ENCODE measurements at regions not wholly inside any gene's neighbourhood (a gene's known extent, or its start where the extent isn't known, plus 50 kb on each side); places are given as distances from the start of the nearest gene placed in this dataset.

- Histone ChIP-seq H3K27me3 (ENCODE audit: control insufficient read depth in 3 of 3, insufficient read depth in 3 of 3, low read length in 3 of 3) (no peaks in the 10 kb centered on the region), H3K9ac (ENCODE audit: low read depth in 1 of 3, low read length in 3 of 3) (no peak overlapping the region), H3K27ac (ENCODE audit: low read depth, low read length) (no peak overlapping the region), H3K4me3 (ENCODE audit: low read length in 3 of 3) (no peak overlapping the region), H3K4me1 (ENCODE audit: control insufficient read depth in 3 of 3, insufficient read depth in 3 of 3, low read length in 3 of 3) (no peaks in the 10 kb centered on the region), H3K36me3 (ENCODE audit: control insufficient read depth in 3 of 3, insufficient read depth in 3 of 3, low read length in 3 of 3) (no peaks in the 10 kb centered on the region), H3K9me3 (ENCODE audit: control insufficient read depth in 3 of 3, low read length in 3 of 3) (no peaks in the 10 kb centered on the region)
These were observed 596.2 kb upstream of the TMEM132C start for GRCh38 chr12:127670796-127671195.

- Histone ChIP-seq H3K9ac (ENCODE audit: low read depth in 1 of 3, low read length in 3 of 3) (no peak overlapping the region), H3K27me3 (ENCODE audit: control insufficient read depth in 3 of 3, insufficient read depth in 3 of 3, low read length in 3 of 3) (no peaks in the 10 kb centered on the region), H3K4me3 (ENCODE audit: low read length in 3 of 3) (no peak overlapping the region), H3K4me1 (ENCODE audit: control insufficient read depth in 3 of 3, insufficient read depth in 3 of 3, low read length in 3 of 3) (no peaks in the 10 kb centered on the region), H3K9me3 (ENCODE audit: control insufficient read depth in 3 of 3, low read length in 3 of 3) (no peaks in the 10 kb centered on the region), H3K36me3 (ENCODE audit: control insufficient read depth in 3 of 3, insufficient read depth in 3 of 3, low read length in 3 of 3) (no peaks in the 10 kb centered on the region), H3K27ac (ENCODE audit: low read depth, low read length) (no peak overlapping the region)
These were observed 591.0 kb upstream of the TMEM132C start for GRCh38 chr12:127675936-127676335.

- no peak overlapping the region for H3K9ac ChIP-seq (ENCODE audit: low read depth in 1 of 3, low read length in 3 of 3)
- H3K27ac ChIP-seq (ENCODE audit: low read depth, low read length) = no peak overlapping the region
- no peaks in the 10 kb centered on the region for H3K27me3 ChIP-seq (ENCODE audit: control insufficient read depth in 3 of 3, insufficient read depth in 3 of 3, low read length in 3 of 3)
- H3K36me3 ChIP-seq (ENCODE audit: control insufficient read depth in 3 of 3, insufficient read depth in 3 of 3, low read length in 3 of 3) = no peaks in the 10 kb centered on the region
- H3K4me3 ChIP-seq (ENCODE audit: low read length in 3 of 3) = no peak overlapping the region
- H3K4me1 ChIP-seq (ENCODE audit: control insufficient read depth in 3 of 3, insufficient read depth in 3 of 3, low read length in 3 of 3) = no peaks in the 10 kb centered on the region
- no peaks in the 10 kb centered on the region for H3K9me3 ChIP-seq (ENCODE audit: control insufficient read depth in 3 of 3, low read length in 3 of 3)
These were observed 589.3 kb upstream of the TMEM132C start for GRCh38 chr12:127677537-127678131.

GRCh38 chr12:127678945-127679344, 588.0 kb upstream of the TMEM132C start:
- Histone ChIP-seq H3K4me1 (ENCODE audit: control insufficient read depth in 3 of 3, insufficient read depth in 3 of 3, low read length in 3 of 3) (no peaks in the 10 kb centered on the region), H3K36me3 (ENCODE audit: control insufficient read depth in 3 of 3, insufficient read depth in 3 of 3, low read length in 3 of 3) (no peaks in the 10 kb centered on the region), H3K27me3 (ENCODE audit: control insufficient read depth in 3 of 3, insufficient read depth in 3 of 3, low read length in 3 of 3) (no peaks in the 10 kb centered on the region), H3K9ac (ENCODE audit: low read depth in 1 of 3, low read length in 3 of 3) (no peak overlapping the region), H3K9me3 (ENCODE audit: control insufficient read depth in 3 of 3, low read length in 3 of 3) (no peaks in the 10 kb centered on the region), H3K27ac (ENCODE audit: low read depth, low read length) (no peak overlapping the region), H3K4me3 (ENCODE audit: low read length in 3 of 3) (no peak overlapping the region)

GRCh38 chr12:127680516-127680915, 586.5 kb upstream of the TMEM132C start:
- Histone ChIP-seq H3K9me3 (ENCODE audit: control insufficient read depth in 3 of 3, low read length in 3 of 3) (no peaks in the 10 kb centered on the region), H3K4me1 (ENCODE audit: control insufficient read depth in 3 of 3, insufficient read depth in 3 of 3, low read length in 3 of 3) (no peaks in the 10 kb centered on the region), H3K27me3 (ENCODE audit: control insufficient read depth in 3 of 3, insufficient read depth in 3 of 3, low read length in 3 of 3) (no peaks in the 10 kb centered on the region), H3K27ac (ENCODE audit: low read depth, low read length) (no peak overlapping the region), H3K9ac (ENCODE audit: low read depth in 1 of 3, low read length in 3 of 3) (no peak overlapping the region), H3K4me3 (ENCODE audit: low read length in 3 of 3) (no peak overlapping the region), H3K36me3 (ENCODE audit: control insufficient read depth in 3 of 3, insufficient read depth in 3 of 3, low read length in 3 of 3) (no peaks in the 10 kb centered on the region)

- H3K27ac ChIP-seq (ENCODE audit: low read depth, low read length) = no peak overlapping the region
- H3K27me3 ChIP-seq (ENCODE audit: control insufficient read depth in 3 of 3, insufficient read depth in 3 of 3, low read length in 3 of 3) = no peaks in the 10 kb centered on the region
- no peaks in the 10 kb centered on the region for H3K4me1 ChIP-seq (ENCODE audit: control insufficient read depth in 3 of 3, insufficient read depth in 3 of 3, low read length in 3 of 3)
These were observed 585.7 kb upstream of the TMEM132C start for GRCh38 chr12:127681151-127681754.

GRCh38 chr12:127685491-127685890, 581.5 kb upstream of the TMEM132C start:
- no peak overlapping the region for H3K4me3 ChIP-seq (ENCODE audit: low read length in 3 of 3)
- H3K9ac ChIP-seq (ENCODE audit: low read depth in 1 of 3, low read length in 3 of 3) = no peak overlapping the region
- no peaks in the 10 kb centered on the region for H3K27me3 ChIP-seq (ENCODE audit: control insufficient read depth in 3 of 3, insufficient read depth in 3 of 3, low read length in 3 of 3)
- no peaks in the 10 kb centered on the region for H3K4me1 ChIP-seq (ENCODE audit: control insufficient read depth in 3 of 3, insufficient read depth in 3 of 3, low read length in 3 of 3)
- H3K27ac ChIP-seq (ENCODE audit: low read depth, low read length) = no peak overlapping the region
- H3K36me3 ChIP-seq (ENCODE audit: control insufficient read depth in 3 of 3, insufficient read depth in 3 of 3, low read length in 3 of 3) = no peaks in the 10 kb centered on the region
- H3K9me3 ChIP-seq (ENCODE audit: control insufficient read depth in 3 of 3, low read length in 3 of 3) = no peaks in the 10 kb centered on the region

More at GRCh38 chr12:127681151-127681754, 585.7 kb upstream of the TMEM132C start:
- H3K9ac ChIP-seq (ENCODE audit: low read depth in 1 of 3, low read length in 3 of 3) = no peak overlapping the region
- H3K4me3 ChIP-seq (ENCODE audit: low read length in 3 of 3) = no peak overlapping the region
- H3K36me3 ChIP-seq (ENCODE audit: control insufficient read depth in 3 of 3, insufficient read depth in 3 of 3, low read length in 3 of 3) = no peaks in the 10 kb centered on the region
- H3K9me3 ChIP-seq (ENCODE audit: control insufficient read depth in 3 of 3, low read length in 3 of 3) = no peaks in the 10 kb centered on the region

GRCh38 chr12:127685931-127686330, 581.0 kb upstream of the TMEM132C start:
- Histone ChIP-seq H3K9ac (ENCODE audit: low read depth in 1 of 3, low read length in 3 of 3) (no peak overlapping the region), H3K27ac (ENCODE audit: low read depth, low read length) (no peak overlapping the region), H3K4me3 (ENCODE audit: low read length in 3 of 3) (no peak overlapping the region), H3K36me3 (ENCODE audit: control insufficient read depth in 3 of 3, insufficient read depth in 3 of 3, low read length in 3 of 3) (no peaks in the 10 kb centered on the region), H3K4me1 (ENCODE audit: control insufficient read depth in 3 of 3, insufficient read depth in 3 of 3, low read length in 3 of 3) (no peaks in the 10 kb centered on the region), H3K9me3 (ENCODE audit: control insufficient read depth in 3 of 3, low read length in 3 of 3) (no peaks in the 10 kb centered on the region), H3K27me3 (ENCODE audit: control insufficient read depth in 3 of 3, insufficient read depth in 3 of 3, low read length in 3 of 3) (no peaks in the 10 kb centered on the region)

- Histone ChIP-seq H3K4me3 (ENCODE audit: low read length in 3 of 3) (no peak overlapping the region), H3K36me3 (ENCODE audit: control insufficient read depth in 3 of 3, insufficient read depth in 3 of 3, low read length in 3 of 3) (no peaks in the 10 kb centered on the region), H3K9me3 (ENCODE audit: control insufficient read depth in 3 of 3, low read length in 3 of 3) (no peaks in the 10 kb centered on the region), H3K4me1 (ENCODE audit: control insufficient read depth in 3 of 3, insufficient read depth in 3 of 3, low read length in 3 of 3) (no peaks in the 10 kb centered on the region), H3K27ac (ENCODE audit: low read depth, low read length) (no peak overlapping the region), H3K27me3 (ENCODE audit: control insufficient read depth in 3 of 3, insufficient read depth in 3 of 3, low read length in 3 of 3) (no peaks in the 10 kb centered on the region), H3K9ac (ENCODE audit: low read depth in 1 of 3, low read length in 3 of 3) (no peak overlapping the region)
These were observed 579.8 kb upstream of the TMEM132C start for GRCh38 chr12:127687181-127687580.

- Histone ChIP-seq H3K36me3 (ENCODE audit: control insufficient read depth in 3 of 3, insufficient read depth in 3 of 3, low read length in 3 of 3) (no peaks in the 10 kb centered on the region), H3K27ac (ENCODE audit: low read depth, low read length) (no peak overlapping the region), H3K9me3 (ENCODE audit: control insufficient read depth in 3 of 3, low read length in 3 of 3) (no peaks in the 10 kb centered on the region), H3K4me3 (ENCODE audit: low read length in 3 of 3) (no peak overlapping the region), H3K4me1 (ENCODE audit: control insufficient read depth in 3 of 3, insufficient read depth in 3 of 3, low read length in 3 of 3) (no peaks in the 10 kb centered on the region), H3K27me3 (ENCODE audit: control insufficient read depth in 3 of 3, insufficient read depth in 3 of 3, low read length in 3 of 3) (no peaks in the 10 kb centered on the region), H3K9ac (ENCODE audit: low read depth in 1 of 3, low read length in 3 of 3) (no peak overlapping the region)
These were observed 578.0 kb upstream of the TMEM132C start for GRCh38 chr12:127688906-127689428.

Measured in skeletal muscle tissue (tissue), 3 donors.